ENCODE measurements at regions not wholly inside any gene's neighbourhood (a gene's known extent, or its start where the extent isn't known, plus 50 kb on each side); places are given as distances from the start of the nearest gene placed in this dataset.
"Not testable (repeated sequence)": the region's sequence is repeated elsewhere in the genome, so short reads cannot be mapped to it uniquely, and the experiment has no call there.

DNA sequence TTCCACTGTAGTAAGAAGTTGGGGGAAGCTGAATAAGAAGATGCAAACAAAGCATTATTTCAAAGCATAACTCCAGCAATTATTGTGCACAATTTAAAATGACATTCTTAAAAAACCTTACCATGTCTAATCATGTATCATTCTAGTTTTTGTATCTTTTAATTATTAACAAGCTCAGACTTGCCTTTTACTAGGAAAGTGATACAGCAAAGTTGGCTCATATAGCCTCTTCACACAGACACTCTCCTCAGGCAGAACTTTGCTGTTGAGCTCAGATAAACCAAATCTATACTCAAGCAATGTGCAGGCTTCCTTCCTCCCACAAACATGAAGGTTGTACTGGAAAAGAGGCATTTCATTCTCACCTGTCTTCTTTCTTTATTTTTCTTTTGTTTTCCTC is 358.7 kb upstream of the EMCN start:
- no peak overlapping the region for H3K4me3 ChIP-seq
- intact Hi-C loops (cut with DNase I; ENCODE audit: low total_unique reads) = no loop called here
- no peak for TF ChIP-seq POLR2A (IDR thresholded peaks at IDR 0.05)
- no peak for TF ChIP-seq POLR2AphosphoS5 (IDR thresholded peaks at IDR 0.05)
- TF ChIP-seq, protein P1, sequence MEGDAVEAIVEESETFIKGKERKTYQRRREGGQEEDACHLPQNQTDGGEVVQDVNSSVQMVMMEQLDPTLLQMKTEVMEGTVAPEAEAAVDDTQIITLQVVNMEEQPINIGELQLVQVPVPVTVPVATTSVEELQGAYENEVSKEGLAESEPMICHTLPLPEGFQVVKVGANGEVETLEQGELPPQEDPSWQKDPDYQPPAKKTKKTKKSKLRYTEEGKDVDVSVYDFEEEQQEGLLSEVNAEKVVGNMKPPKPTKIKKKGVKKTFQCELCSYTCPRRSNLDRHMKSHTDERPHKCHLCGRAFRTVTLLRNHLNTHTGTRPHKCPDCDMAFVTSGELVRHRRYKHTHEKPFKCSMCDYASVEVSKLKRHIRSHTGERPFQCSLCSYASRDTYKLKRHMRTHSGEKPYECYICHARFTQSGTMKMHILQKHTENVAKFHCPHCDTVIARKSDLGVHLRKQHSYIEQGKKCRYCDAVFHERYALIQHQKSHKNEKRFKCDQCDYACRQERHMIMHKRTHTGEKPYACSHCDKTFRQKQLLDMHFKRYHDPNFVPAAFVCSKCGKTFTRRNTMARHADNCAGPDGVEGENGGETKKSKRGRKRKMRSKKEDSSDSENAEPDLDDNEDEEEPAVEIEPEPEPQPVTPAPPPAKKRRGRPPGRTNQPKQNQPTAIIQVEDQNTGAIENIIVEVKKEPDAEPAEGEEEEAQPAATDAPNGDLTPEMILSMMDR (IDR thresholded peaks at IDR 0.05) = no peak

DNA sequence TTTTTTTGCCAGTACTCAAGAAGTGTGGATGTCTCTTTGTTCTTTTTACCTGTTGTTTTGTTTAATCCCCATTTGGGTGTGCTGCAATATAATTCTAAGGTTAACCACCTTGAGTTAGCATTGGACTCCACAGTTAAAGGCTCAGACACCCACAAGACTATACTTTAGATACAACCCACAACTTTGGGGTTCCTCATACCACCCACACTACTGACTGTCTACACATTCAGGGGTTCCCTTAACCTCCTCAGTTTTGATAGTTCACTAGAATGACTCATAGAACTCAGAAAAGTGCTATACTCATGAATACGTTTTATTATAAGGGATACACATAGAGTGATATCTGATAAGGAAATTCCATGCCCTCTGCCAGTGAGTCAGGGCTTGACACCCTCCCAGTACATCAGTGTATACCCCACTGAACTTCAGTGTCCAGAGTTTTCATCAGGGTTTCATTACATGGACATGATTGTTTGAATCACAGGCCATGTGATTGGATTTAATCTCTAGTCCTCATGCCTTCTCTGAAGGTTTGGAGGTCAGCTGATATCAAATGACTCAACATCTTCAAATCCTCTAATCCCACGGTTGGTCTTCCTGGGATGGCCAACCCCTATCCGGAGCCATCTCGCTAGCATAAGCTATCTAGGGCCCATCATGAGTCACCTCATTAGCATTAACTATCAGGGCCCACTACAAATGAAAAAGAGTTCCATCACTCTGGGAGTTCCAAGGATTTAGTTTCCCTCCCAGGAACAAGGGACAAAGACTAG is 357.7 kb upstream of the EMCN start:
- Histone ChIP-seq H3K4me1 (no peaks in the 10 kb centered on the region), H3K4me3 (no peak overlapping the region), H3K9me3 (no peaks in the 10 kb centered on the region), H3K27ac (no peak overlapping the region), H3K27me3 (no peaks in the 10 kb centered on the region), H3K36me3 (no peaks in the 10 kb centered on the region)
- TF ChIP-seq POLR2AphosphoS5 (IDR thresholded peaks at IDR 0.05) (no peak), POLR2A (IDR thresholded peaks at IDR 0.05) (no peak)
- TF ChIP-seq, protein P1 (IDR thresholded peaks at IDR 0.05) = no peak
- intact Hi-C loops (cut with DNase I; ENCODE audit: low total_unique reads) = no loop called here
- no peak for DNase-seq (ENCODE audit: low spot score in 2 of 2)

More for the DNA sequence above, 358.7 kb upstream of the EMCN start:
- Histone ChIP-seq H3K36me3 (no peaks in the 10 kb centered on the region), H3K9me3 (no peaks in the 10 kb centered on the region), H3K27ac (no peak overlapping the region), H3K4me1 (no peaks in the 10 kb centered on the region), H3K27me3 (no peaks in the 10 kb centered on the region)
- no peak for DNase-seq (ENCODE audit: low spot score in 2 of 2)

DNA sequence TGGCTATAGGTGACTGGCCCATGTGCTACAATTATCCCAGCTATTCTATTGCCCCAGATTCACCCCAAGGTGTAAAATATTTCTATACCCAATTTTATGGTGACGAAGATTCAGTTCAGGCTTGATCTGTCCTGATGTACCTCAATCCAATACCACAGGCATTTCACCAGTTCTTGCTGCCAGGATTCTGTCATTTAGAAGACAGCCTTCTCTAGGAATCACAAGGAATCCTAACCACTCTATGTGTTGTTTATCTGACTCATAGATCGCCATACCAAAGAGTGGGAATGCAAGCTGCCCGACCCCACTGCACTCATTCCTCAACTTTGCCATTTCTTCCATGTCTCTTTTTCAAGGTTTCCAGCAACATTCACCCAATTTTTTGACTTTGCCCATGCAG is 355.0 kb upstream of the EMCN start:
- Histone ChIP-seq H3K4me3 (no peak overlapping the region), H3K4me1 (no peaks in the 10 kb centered on the region), H3K27ac (no peak overlapping the region), H3K9me3 (no peaks in the 10 kb centered on the region), H3K36me3 (no peaks in the 10 kb centered on the region), H3K27me3 (no peaks in the 10 kb centered on the region)
- TF ChIP-seq POLR2AphosphoS5 (IDR thresholded peaks at IDR 0.05) = no peak
- no peak for TF ChIP-seq POLR2A (IDR thresholded peaks at IDR 0.05)
- TF ChIP-seq, protein P1 (IDR thresholded peaks at IDR 0.05) = no peak
- intact Hi-C loops (cut with DNase I; ENCODE audit: low total_unique reads) = loop anchor here (5.0 kb wide), 1 partner anchor 489 kb away; no protein-coding TSS in a partner anchor
- no peak for DNase-seq (ENCODE audit: low spot score in 2 of 2)

DNA sequence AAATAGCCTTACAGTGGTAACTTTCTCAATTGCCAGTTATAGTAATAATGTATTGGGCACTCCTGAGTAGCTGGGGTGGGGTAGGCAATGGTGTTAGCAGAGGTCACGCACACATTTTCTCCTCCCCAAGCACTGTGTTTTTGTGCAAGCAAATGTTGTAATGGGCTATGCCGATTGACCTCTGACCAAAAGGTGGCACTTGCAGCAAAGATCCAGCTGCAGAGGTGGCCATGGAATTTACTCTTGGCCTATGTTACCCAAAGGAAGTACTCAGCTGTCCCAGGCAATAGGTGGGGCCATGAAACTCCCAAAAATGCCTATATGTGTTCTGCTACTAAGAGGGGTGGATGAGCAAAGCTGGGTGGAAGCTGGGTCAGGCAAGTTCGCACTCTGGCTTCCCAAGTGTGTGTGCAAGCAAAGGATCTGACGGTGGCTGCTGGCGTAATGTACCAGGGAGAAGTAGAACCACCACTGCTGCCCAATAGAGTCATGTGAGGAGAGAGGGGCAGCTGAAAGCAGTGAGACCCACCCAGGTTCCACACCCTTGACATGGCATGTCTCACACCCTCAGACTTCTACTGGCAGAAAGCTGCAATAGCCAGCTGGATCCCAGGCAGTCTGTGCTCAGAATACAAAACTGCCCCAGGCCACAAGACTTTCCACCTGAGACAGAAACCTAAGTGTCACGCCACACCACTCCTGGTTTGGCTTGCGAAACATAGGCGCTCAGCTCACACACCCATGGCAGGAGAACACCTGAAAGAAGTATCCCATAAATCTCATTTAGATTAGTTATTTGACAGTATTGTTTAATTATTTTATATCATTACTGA is 353.3 kb upstream of the EMCN start:
- TF ChIP-seq, protein P1 (IDR thresholded peaks at IDR 0.05) = no peak
- TF ChIP-seq POLR2A (IDR thresholded peaks at IDR 0.05) (no peak), POLR2AphosphoS5 (IDR thresholded peaks at IDR 0.05) (no peak)
- intact Hi-C loops (cut with DNase I; ENCODE audit: low total_unique reads) = loop anchor here (5.0 kb wide), 1 partner anchor 491 kb away; no protein-coding TSS in a partner anchor
- Histone ChIP-seq H3K27me3 (no peaks in the 10 kb centered on the region), H3K27ac (no peak overlapping the region), H3K36me3 (no peaks in the 10 kb centered on the region), H3K4me3 (no peak overlapping the region), H3K4me1 (no peaks in the 10 kb centered on the region), H3K9me3 (no peaks in the 10 kb centered on the region)
- DNase-seq (ENCODE audit: low spot score in 2 of 2) = no peak

DNA sequence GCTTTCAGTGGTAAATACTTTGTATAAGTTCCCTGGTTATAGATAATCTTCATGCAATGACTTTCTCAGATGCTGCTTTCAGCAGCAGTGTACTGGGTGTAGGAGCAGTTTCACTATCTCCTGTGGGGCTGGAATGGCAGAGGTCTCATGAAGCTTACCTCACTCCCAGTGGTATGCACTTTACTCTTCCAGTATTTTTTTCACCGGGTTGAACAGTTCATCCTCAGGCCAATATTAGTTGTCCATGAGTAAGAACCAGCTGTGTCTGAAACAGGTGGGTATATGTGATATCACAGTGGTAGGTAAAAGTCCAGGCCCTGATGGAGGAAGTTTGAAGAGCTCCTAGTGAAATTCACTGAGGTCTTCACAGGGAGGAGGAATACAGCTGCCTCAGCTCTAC is 351.5 kb upstream of the EMCN start:
- H3K27me3 ChIP-seq = no peaks in the 10 kb centered on the region
- H3K36me3 ChIP-seq = no peaks in the 10 kb centered on the region
- no peak overlapping the region for H3K27ac ChIP-seq
- intact Hi-C loops (cut with DNase I; ENCODE audit: low total_unique reads) = no loop called here
- DNase-seq (ENCODE audit: low spot score in 2 of 2) = no peak
- H3K4me1 ChIP-seq = no peaks in the 10 kb centered on the region
- H3K4me3 ChIP-seq = no peak overlapping the region
- H3K9me3 ChIP-seq = peaks cover 0 to under 1% of the 10 kb centered on the region in 2 donors
- TF ChIP-seq POLR2AphosphoS5 (IDR thresholded peaks at IDR 0.05) (no peak), POLR2A (IDR thresholded peaks at IDR 0.05) (no peak)
- TF ChIP-seq, protein P1 (IDR thresholded peaks at IDR 0.05) = no peak

DNA sequence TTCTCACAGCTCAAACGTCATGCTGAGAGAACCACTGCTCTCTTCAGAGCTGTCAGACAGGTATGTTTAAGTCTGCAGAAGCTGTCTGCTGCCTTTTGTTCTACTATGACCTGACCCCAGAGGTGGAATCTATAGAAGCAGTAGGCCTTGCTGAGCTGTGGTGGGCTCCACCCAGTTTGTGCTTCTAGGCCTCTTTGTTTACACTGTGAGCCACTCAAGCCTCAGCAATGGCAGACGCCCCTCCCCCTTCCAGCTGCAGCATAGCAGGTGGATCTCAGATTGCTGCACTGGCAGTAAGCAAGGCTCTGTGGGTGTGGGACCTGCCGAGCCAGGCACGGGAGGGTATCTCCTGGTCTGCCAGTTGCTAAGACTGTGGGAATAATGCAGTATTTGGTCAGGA is 350.5 kb upstream of the EMCN start:
- H3K36me3 ChIP-seq; H3K4me3 ChIP-seq; DNase-seq (ENCODE audit: low spot score in 2 of 2); H3K9me3 ChIP-seq; H3K27ac ChIP-seq; intact Hi-C loops (cut with DNase I; ENCODE audit: low total_unique reads); H3K4me1 ChIP-seq; H3K27me3 ChIP-seq: not testable (repeated sequence)

Measured in breast epithelium (tissue), 4 donors.